Osteoblast (primary cell): ENCODE measurements at regions not wholly inside any gene's neighbourhood (a gene's known extent, or its start where the extent isn't known, plus 50 kb on each side); places are given as distances from the start of the nearest gene placed in this dataset.
"Not testable (repeated sequence)": the region's sequence is repeated elsewhere in the genome, so short reads cannot be mapped to it uniquely, and the experiment has no call there.

Experiments used
- DNase-seq: peaks from one replicate; pipeline ENCODE4 v3.0.0; 2011; ENCODE audit warnings: low spot score, mixed read lengths; ENCODE audit not compliant: insufficient read length; ENCODE audit errors: missing footprints
- H2AFZ ChIP-seq: 2 replicates; pipeline ENCODE4 v1.6.0; 2011; ENCODE audit warnings: mild to moderate bottlenecking, low read length
- H3K27ac ChIP-seq: 2 replicates; pipeline ENCODE4 v1.5.1; 2011; ENCODE audit warnings: mild to moderate bottlenecking, low read depth, low read length, moderate library complexity
- H3K27me3 ChIP-seq: 2 replicates; pipeline ENCODE4 v1.6.0; 2012; ENCODE audit warnings: mild to moderate bottlenecking, control low read depth, inconsistent platforms, low read length, moderate library complexity; ENCODE audit not compliant: insufficient read depth
- H3K36me3 ChIP-seq: 2 replicates; pipeline ENCODE4 v1.5.1; 2011; ENCODE audit warnings: mild to moderate bottlenecking, low read length, control low read depth, moderate library complexity; ENCODE audit not compliant: insufficient read depth
- H3K4me1 ChIP-seq: 2 replicates; pipeline ENCODE4 v1.5.1; 2011; ENCODE audit warnings: mild to moderate bottlenecking, low read length, control low read depth, moderate library complexity; ENCODE audit not compliant: insufficient read depth
- H3K4me2 ChIP-seq: 2 replicates; pipeline ENCODE4 v1.6.0; 2011; ENCODE audit warnings: mild to moderate bottlenecking, low read length; ENCODE audit not compliant: insufficient read depth
- H3K4me3 ChIP-seq: fragments of 200-600 bp; sonication (generic); 3 replicates; pipeline ENCODE4 v1.5.1; 2012; ENCODE audit warnings: mild to moderate bottlenecking, low read length, inconsistent platforms; ENCODE audit not compliant: insufficient read depth
- H3K79me2 ChIP-seq: 2 replicates; pipeline ENCODE4 v1.6.0; 2012; ENCODE audit warnings: mild to moderate bottlenecking, low read length, control low read depth, inconsistent platforms; ENCODE audit not compliant: insufficient read depth
- H3K9me3 ChIP-seq: 2 replicates; pipeline ENCODE4 v1.5.1; 2011; ENCODE audit warnings: low read depth, low read length, control low read depth
- H4K20me1 ChIP-seq: 2 replicates; pipeline ENCODE4 v1.6.0; 2012; ENCODE audit warnings: mild to moderate bottlenecking, low read length, control low read depth; ENCODE audit not compliant: insufficient read depth
- TF ChIP-seq, protein P1 (sequence below): IDR thresholded peaks from 2 replicates; pipeline ENCODE4 v1.5.1; 2011; ENCODE audit warnings: mild to moderate bottlenecking, low read depth, low read length, moderate library complexity; ENCODE audit errors: extremely low read depth

DNA sequence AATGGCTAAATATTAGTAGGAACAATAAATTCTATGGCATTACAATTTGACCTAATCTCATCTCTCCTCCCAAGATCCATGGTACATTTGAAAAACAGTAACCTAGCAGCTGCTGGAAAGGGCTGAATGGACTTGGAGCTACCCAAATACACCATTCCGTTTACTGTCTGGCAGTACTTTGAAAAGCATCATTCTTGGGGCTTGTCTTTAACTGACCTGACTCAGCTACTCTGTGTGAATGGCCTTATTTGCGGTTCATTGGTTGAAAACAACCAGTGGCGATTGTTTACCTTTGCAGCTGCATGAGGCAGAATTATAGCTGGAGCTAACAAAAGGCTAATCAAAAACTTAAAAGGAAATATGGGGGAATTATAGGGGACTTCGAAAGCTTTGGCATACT lies 311.2 kb upstream of the MCTP2 start:
- no peak overlapping the region for H3K4me3 ChIP-seq
- no peak for DNase-seq

DNA sequence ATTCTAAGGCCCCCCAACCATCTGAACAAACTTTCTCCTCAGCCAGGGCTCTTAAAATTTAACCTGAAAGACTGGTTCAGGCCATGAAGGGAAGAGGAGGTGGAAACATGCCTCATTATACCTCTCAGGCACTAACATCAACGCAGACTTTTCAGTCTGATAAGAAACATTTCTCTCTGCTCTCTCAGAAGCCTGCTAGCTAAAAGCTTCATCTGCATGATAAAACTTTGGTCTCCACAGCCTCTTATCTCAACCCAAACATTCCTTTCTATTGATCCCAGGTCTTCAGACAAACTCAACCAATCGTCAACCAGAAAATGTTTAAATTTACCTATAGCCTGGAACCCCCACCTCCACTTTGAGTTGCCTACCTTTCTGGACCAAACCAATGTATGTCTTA lies 312.6 kb upstream of the MCTP2 start:
- not testable (repeated sequence) for H2AFZ ChIP-seq, H3K4me2 ChIP-seq, H3K4me1 ChIP-seq, H3K4me3 ChIP-seq, H3K79me2 ChIP-seq, H3K27ac ChIP-seq, H4K20me1 ChIP-seq, H3K9me3 ChIP-seq, H3K27me3 ChIP-seq, DNase-seq, H3K36me3 ChIP-seq

More for the DNA sequence above, 311.2 kb upstream of the MCTP2 start:
- H4K20me1 ChIP-seq, result no peaks in the 10 kb centered on the region
- no peaks in the 10 kb centered on the region for H3K4me1 ChIP-seq
- H3K79me2 ChIP-seq, result no peaks in the 10 kb centered on the region
- no peak overlapping the region for H3K27ac ChIP-seq
- H3K27me3 ChIP-seq, result no peaks in the 10 kb centered on the region
- no peaks in the 10 kb centered on the region for H3K36me3 ChIP-seq
- no peaks in the 10 kb centered on the region for H3K9me3 ChIP-seq
- H3K4me2 ChIP-seq, result no peak overlapping the region
- H2AFZ ChIP-seq, result no peak overlapping the region
- TF ChIP-seq, protein P1, sequence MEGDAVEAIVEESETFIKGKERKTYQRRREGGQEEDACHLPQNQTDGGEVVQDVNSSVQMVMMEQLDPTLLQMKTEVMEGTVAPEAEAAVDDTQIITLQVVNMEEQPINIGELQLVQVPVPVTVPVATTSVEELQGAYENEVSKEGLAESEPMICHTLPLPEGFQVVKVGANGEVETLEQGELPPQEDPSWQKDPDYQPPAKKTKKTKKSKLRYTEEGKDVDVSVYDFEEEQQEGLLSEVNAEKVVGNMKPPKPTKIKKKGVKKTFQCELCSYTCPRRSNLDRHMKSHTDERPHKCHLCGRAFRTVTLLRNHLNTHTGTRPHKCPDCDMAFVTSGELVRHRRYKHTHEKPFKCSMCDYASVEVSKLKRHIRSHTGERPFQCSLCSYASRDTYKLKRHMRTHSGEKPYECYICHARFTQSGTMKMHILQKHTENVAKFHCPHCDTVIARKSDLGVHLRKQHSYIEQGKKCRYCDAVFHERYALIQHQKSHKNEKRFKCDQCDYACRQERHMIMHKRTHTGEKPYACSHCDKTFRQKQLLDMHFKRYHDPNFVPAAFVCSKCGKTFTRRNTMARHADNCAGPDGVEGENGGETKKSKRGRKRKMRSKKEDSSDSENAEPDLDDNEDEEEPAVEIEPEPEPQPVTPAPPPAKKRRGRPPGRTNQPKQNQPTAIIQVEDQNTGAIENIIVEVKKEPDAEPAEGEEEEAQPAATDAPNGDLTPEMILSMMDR, result no peak

DNA sequence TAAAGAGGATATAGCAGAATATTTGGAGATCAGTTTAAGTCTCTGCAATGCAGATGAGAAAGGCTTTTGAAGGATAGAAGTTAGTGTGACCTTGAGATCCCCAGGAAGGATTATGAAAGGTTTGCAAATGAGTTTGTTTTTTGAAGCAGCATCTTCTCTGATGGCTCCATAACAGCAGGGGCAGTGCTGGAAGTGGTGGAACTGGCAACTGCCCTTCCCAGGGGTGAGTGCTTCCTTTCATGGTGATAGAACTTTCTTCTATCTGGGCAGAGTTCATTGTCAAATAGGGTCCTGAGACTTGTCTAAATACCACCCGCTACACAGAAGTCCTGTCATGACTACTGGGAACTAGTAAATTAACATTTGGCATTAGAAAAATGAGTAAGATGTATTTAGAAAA lies 314.2 kb upstream of the MCTP2 start:
- TF ChIP-seq, protein P1, result no peak
- H3K27ac ChIP-seq, result no peak overlapping the region
- H3K36me3 ChIP-seq, result no peaks in the 10 kb centered on the region

DNA sequence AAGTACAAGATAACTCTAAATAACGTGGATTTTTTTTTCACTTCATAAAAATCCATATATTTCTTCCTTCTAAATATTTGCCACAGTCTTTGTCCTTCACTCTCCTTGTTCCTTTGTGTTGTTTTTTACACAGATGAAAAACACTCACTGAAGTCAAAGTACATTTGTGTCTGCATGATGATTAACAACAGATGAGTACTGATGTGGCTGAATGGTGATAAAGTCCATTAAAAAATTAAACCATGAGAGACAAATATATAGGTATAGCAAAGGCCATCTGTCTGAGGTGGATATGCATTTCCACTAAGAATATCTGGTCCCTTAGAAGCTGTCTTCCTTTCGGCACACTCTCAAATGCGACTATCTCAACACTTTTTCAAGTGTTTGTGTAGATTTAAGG lies 317.5 kb upstream of the MCTP2 start:
- H3K9me3 ChIP-seq, result no peaks in the 10 kb centered on the region
- H3K4me2 ChIP-seq, result no peak overlapping the region
- H3K4me3 ChIP-seq, result no peak overlapping the region
- H3K27ac ChIP-seq, result no peak overlapping the region
- no peaks in the 10 kb centered on the region for H4K20me1 ChIP-seq
- no peaks in the 10 kb centered on the region for H3K27me3 ChIP-seq
- TF ChIP-seq, protein P1, result no peak
- no peaks in the 10 kb centered on the region for H3K36me3 ChIP-seq
- DNase-seq, result no peak
- H2AFZ ChIP-seq, result no peak overlapping the region
- no peaks in the 10 kb centered on the region for H3K79me2 ChIP-seq
- no peaks in the 10 kb centered on the region for H3K4me1 ChIP-seq

More for the DNA sequence above, 314.2 kb upstream of the MCTP2 start:
- Histone ChIP-seq H3K4me2 (no peak overlapping the region), H2AFZ (no peak overlapping the region), H3K9me3 (no peaks in the 10 kb centered on the region), H3K79me2 (no peaks in the 10 kb centered on the region), H3K4me3 (no peak overlapping the region), H3K27me3 (no peaks in the 10 kb centered on the region), H4K20me1 (no peaks in the 10 kb centered on the region), H3K4me1 (no peaks in the 10 kb centered on the region)
- no peak for DNase-seq

DNA sequence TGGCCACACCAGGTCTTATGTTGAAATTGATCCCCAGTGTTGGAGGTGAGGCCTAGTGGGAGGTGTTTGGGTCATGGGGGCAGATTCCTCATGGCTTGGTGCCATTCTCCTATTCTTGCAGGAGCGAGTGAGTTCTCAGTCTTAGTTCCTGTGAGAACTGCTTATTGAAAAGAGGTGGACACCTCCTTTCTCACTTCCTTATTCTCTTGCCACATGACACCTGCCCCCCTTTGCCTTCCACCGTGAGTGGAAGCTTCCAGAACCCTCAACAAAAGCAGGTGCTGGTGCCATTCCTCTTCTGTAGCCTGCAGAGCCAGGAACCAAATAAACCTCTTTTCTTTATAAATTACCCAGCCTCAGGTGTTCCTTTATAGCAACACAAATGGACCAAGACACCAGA lies 318.1 kb upstream of the MCTP2 start:
- Histone ChIP-seq H3K27me3 (no peaks in the 10 kb centered on the region), H3K36me3 (no peaks in the 10 kb centered on the region), H2AFZ (no peak overlapping the region), H3K4me3 (no peak overlapping the region), H3K27ac (no peak overlapping the region), H3K4me2 (no peak overlapping the region), H3K79me2 (no peaks in the 10 kb centered on the region), H4K20me1 (no peaks in the 10 kb centered on the region), H3K4me1 (no peaks in the 10 kb centered on the region), H3K9me3 (no peaks in the 10 kb centered on the region)
- TF ChIP-seq, protein P1, result no peak
- no peak for DNase-seq
